Panc1 (cell line): ENCODE measurements at regions not wholly inside any gene's neighbourhood (a gene's known extent, or its start where the extent isn't known, plus 50 kb on each side); places are given as distances from the start of the nearest gene placed in this dataset.

Experiments used
- ATAC-seq: fragments of 200-7000 bp; cut with Tn5 transposase; 2 replicates; pipeline ENCODE4 v1.9.1; 2020; ENCODE audit warnings: mild to moderate bottlenecking, moderate library complexity
- BruUV-seq: library from RNA; stranded (reverse); fragments of 400-500 nt; replicated peaks from 2 replicates; lab custom pipeline; 2021; lab: Mats Ljungman, UMichigan
- CTCF ChIA-PET: fragments of 300-600 bp; sonication (Branson Sonifier 250); formaldehyde crosslinking; loops from one replicate; lab custom pipeline; 2022; ENCODE audit warnings: antibody characterized with exemption; lab: Charles Lee
- POLR2A ChIA-PET: fragments of 300-600 bp; sonication (Branson Sonifier 250); formaldehyde crosslinking; loops from one replicate; lab custom pipeline; 2022; ENCODE audit warnings: antibody characterized with exemption; lab: Charles Lee
- DNase-seq: peaks from one replicate; pipeline ENCODE4 v3.0.0-alpha.2; 2010; ENCODE audit warnings: low read depth, low spot score
- H3K27ac ChIP-seq: 2 replicates; pipeline ENCODE4 v1.5.1; 2011; ENCODE audit warnings: mild to moderate bottlenecking, low read length, inconsistent platforms
- H3K27me3 ChIP-seq: fragments of 200-500 bp; sonication (Bioruptor generic); 2 replicates; pipeline ENCODE4 v1.6.0; 2014; ENCODE audit warnings: low read length, inconsistent platforms; ENCODE audit not compliant: control insufficient read depth, insufficient read depth
- H3K36me3 ChIP-seq: fragments of 200-500 bp; sonication (Bioruptor generic); 2 replicates; pipeline ENCODE4 v1.5.1; 2014; ENCODE audit warnings: inconsistent platforms, mild to moderate bottlenecking, low read length, moderate library complexity; ENCODE audit not compliant: control insufficient read depth, insufficient read depth
- H3K4me1 ChIP-seq: 2 replicates; pipeline ENCODE4 v1.5.1; 2011; ENCODE audit warnings: inconsistent platforms, mild to moderate bottlenecking, low read length, moderate library complexity; ENCODE audit not compliant: control insufficient read depth, insufficient read depth
- H3K4me3 ChIP-seq, 2 experiments: 2 replicates each; pipeline ENCODE4 v1.5.1; 2011 to 2012; ENCODE audit warnings: low read depth in 2 of 2, low read length in 2 of 2, mild to moderate bottlenecking in 2 of 2, inconsistent platforms in 1 of 2, moderate library complexity in 1 of 2
- H3K9me3 ChIP-seq: fragments of 200-500 bp; sonication (Bioruptor generic); 2 replicates; pipeline ENCODE4 v1.5.1; 2014; ENCODE audit warnings: low read depth, mild to moderate bottlenecking, inconsistent platforms, low read length, moderate library complexity; ENCODE audit not compliant: control insufficient read depth, insufficient read depth
- CTCF ChIP-seq: fragments of 450-650 bp; IDR thresholded peaks from 2 replicates; pipeline ENCODE4 v1.5.1; 2017; ENCODE audit warnings: mild to moderate bottlenecking
- POLR2AphosphoS5 ChIP-seq: IDR thresholded peaks from 2 replicates; pipeline ENCODE4 v1.6.1; 2012; ENCODE audit warnings: mild to moderate bottlenecking, low read depth, low read length, moderate library complexity
- REST ChIP-seq, 2 experiments: IDR thresholded peaks; 2 replicates each; pipeline ENCODE4 v1.6.1; 2011 to 2012; ENCODE audit warnings: low read depth in 2 of 2, control low read depth in 1 of 2, low read length in 1 of 2, mild to moderate bottlenecking in 1 of 2, moderate library complexity in 1 of 2; ENCODE audit not compliant: insufficient read depth in 1 of 2
- SIN3A ChIP-seq: IDR thresholded peaks from 2 replicates; pipeline ENCODE4 v1.6.1; 2012; ENCODE audit warnings: low read depth, mild to moderate bottlenecking, low read length, moderate library complexity, borderline replicate concordance; ENCODE audit not compliant: insufficient read depth
- TCF7L2 ChIP-seq: IDR thresholded peaks from 2 replicates; pipeline ENCODE4 v1.6.1; 2011; ENCODE audit warnings: mild to moderate bottlenecking, low read depth, low read length, inconsistent platforms
- in situ Hi-C: cut with HindIII; loops from 2 replicates; pipeline ENCODE4 v1.10.0; 2016; ENCODE audit warnings: low sequenced_read_pairs, low pct_unique_long_range_greater_than_20kb
- intact Hi-C: fragments of 100-400 bp; cut with micrococcal nuclease; formaldehyde crosslinking; loops from one replicate; pipeline ENCODE4 v1.10.0; 2022; ENCODE audit not compliant: unreplicated experiment

DNA sequence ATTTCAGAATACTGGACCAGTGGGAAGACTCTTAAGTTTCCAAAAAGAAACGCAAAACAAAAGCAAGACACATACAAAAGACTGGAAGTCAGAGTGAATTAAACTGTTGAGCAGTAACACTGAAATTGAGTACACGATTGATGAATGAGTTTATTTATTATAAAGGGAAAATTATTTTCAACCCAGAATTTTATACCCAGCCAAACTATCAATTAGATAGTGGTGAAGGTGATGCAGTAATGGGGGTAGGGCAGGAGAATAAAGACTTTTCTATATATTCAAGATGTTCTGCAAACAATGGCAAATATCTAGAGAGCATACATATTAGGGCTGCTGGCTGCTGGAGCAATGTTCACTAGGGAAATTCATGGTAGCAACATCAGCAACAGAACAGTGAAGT is 143.7 kb upstream of the NPVF start:
- H3K27ac ChIP-seq: no peak overlapping the region
- no peaks in the 10 kb centered on the region for H3K27me3 ChIP-seq
- no TSS peak for BruUV-seq
- 0 out of 2 replicates have a peak, but pooled peaks cover 2% of the 10 kb centered on the region for H3K9me3 ChIP-seq
- no peaks in the 10 kb centered on the region for H3K4me1 ChIP-seq
- ChIA-PET CTCF (no interaction called here), POLR2A (no interaction called here)
- TF ChIP-seq REST (IDR thresholded peaks at IDR 0.05; ENCODE audit: insufficient read depth in 1 of 2, low read depth in 2 of 2, low read length in 1 of 2) (no peak), POLR2AphosphoS5 (no peak), CTCF (no peak), SIN3A (no peak), TCF7L2 (no peak)
- no peaks in the 10 kb centered on the region for H3K36me3 ChIP-seq
- no peak for DNase-seq
- intact Hi-C loops (no loop called here), in situ Hi-C loops (no loop called here)
- no peak overlapping the region for H3K4me3 ChIP-seq
- ATAC-seq: no peak

DNA sequence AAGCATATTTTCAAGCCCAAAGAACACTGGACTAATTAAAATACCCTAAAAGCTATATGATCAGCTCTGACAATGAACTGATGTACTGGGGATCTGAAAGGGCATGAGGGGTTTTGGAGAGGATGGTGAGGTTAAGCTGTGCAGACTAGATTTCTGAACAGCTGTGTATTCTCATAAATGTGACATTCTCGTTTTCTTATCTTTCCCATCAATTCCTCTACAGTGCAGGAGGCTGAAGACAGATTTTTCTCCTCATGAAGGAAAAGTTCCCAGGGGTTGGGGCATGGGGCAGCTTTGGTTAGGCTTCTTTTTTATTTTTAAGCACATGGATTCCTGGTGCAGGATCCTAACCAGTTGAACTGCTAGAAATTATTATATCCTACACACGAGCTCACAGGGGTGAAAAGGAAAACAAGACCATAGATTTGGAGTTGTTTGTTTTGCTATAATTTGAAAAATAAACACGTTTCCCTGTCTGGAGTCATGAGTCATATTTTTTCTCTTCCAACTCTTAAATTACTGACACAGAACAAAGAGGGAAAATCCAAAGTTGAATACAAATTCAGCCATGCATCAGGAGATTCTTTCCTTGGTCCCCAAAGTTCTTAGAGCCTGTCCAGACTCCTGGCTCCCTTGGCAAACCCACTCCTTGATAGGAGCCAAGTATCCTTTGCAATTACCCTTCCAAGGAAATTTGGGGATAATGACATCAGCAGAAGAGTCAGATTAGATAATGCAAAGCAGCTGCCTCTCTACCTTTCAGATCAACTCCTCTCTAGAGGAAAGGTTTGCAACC is 147.7 kb upstream of the NPVF start:
- DNase-seq: no peak
- H3K4me3 ChIP-seq: no peak overlapping the region
- H3K36me3 ChIP-seq: no peaks in the 10 kb centered on the region
- peaks cover 4% of the 10 kb centered on the region for H3K27me3 ChIP-seq
- ChIA-PET CTCF (no interaction called here), POLR2A (no interaction called here)
- TF ChIP-seq CTCF (no peak), SIN3A (no peak), REST (IDR thresholded peaks at IDR 0.05; ENCODE audit: insufficient read depth in 1 of 2, low read depth in 2 of 2, low read length in 1 of 2) (no peak), POLR2AphosphoS5 (no peak), TCF7L2 (no peak)
- H3K27ac ChIP-seq: no peak overlapping the region
- 0 out of 2 replicates have a peak, but pooled peaks cover 2% of the 10 kb centered on the region for H3K9me3 ChIP-seq
- ATAC-seq: no peak
- H3K4me1 ChIP-seq: no peaks in the 10 kb centered on the region
- in situ Hi-C loops: no loop called here
- no TSS peak for BruUV-seq
- intact Hi-C loops: no loop called here
